IMR-90 (cell line): ENCODE measurements at regions not wholly inside any gene's neighbourhood (a gene's known extent, or its start where the extent isn't known, plus 50 kb on each side); places are given as distances from the start of the nearest gene placed in this dataset.

Experiments
- ATAC-seq: fragments of 200-7000 bp; cut with Tn5 transposase; 2 replicates; pipeline ENCODE4 v1.9.1; 2020; ENCODE audit warnings: low read depth, mild to moderate bottlenecking, moderate library complexity
- BruUV-seq: library from RNA; stranded (reverse); fragments of 400-500 nt; replicated peaks from 2 replicates; lab custom pipeline; 2021; lab: Mats Ljungman, UMichigan
- CTCF ChIA-PET: fragments of 300-600 bp; formaldehyde crosslinking; extraction: SDS; loops from one replicate; lab custom pipeline; 2021; ENCODE audit warnings: antibody characterized with exemption; lab: Yijun Ruan, JAX
- POLR2A ChIA-PET: fragments of 300-600 bp; sonication (Branson Sonifier 250); formaldehyde crosslinking; loops from one replicate; lab custom pipeline; 2022; ENCODE audit warnings: antibody characterized with exemption; ENCODE audit not compliant: unreplicated experiment; lab: Charles Lee
- DNase-seq: peaks from one replicate; pipeline ENCODE4 v3.0.0; 2013
- H2AFZ ChIP-seq: replicated peaks from 2 replicates; pipeline ENCODE3; 2013; ENCODE audit warnings: low read length, mild to moderate bottlenecking; ENCODE audit not compliant: poor library complexity
- H2AK5ac ChIP-seq: 2 replicates; pipeline ENCODE4 v1.6.1; 2013; ENCODE audit warnings: low read depth, low read length, inconsistent platforms
- H2AK9ac ChIP-seq: replicated peaks from 2 replicates; pipeline ENCODE3; 2013; ENCODE audit warnings: mild to moderate bottlenecking, low read depth, low read length, moderate library complexity; ENCODE audit not compliant: poor library complexity
- H2BK120ac ChIP-seq: 2 replicates; pipeline ENCODE4 v1.6.1; 2013; ENCODE audit warnings: low read depth, low read length, inconsistent platforms
- H2BK15ac ChIP-seq: 3 replicates; pipeline ENCODE4 v1.6.1; 2013; ENCODE audit warnings: low read depth, low read length, inconsistent platforms
- H2BK20ac ChIP-seq: 2 replicates; pipeline ENCODE4 v1.6.1; 2013; ENCODE audit warnings: low read depth, mild to moderate bottlenecking, inconsistent platforms, low read length, moderate library complexity
- H2BK5ac ChIP-seq: 2 replicates; pipeline ENCODE4 v1.6.1; 2013; ENCODE audit warnings: mild to moderate bottlenecking, low read depth, low read length, inconsistent platforms; ENCODE audit not compliant: poor library complexity, severe bottlenecking
- H3K14ac ChIP-seq: replicated peaks from 2 replicates; pipeline ENCODE4 v1.6.1; 2013; ENCODE audit warnings: low read depth, low read length, inconsistent platforms
- H3K18ac ChIP-seq: 2 replicates; pipeline ENCODE4 v1.6.1; 2013; ENCODE audit warnings: low read depth, low read length, control low read depth
- H3K23ac ChIP-seq: 2 replicates; pipeline ENCODE4 v1.6.1; 2013; ENCODE audit warnings: low read depth, low read length, inconsistent platforms
- H3K27ac ChIP-seq: 2 replicates; pipeline ENCODE4 v1.5.1; 2013; ENCODE audit warnings: mild to moderate bottlenecking, control low read depth, low read length; ENCODE audit not compliant: insufficient read depth
- H3K27me3 ChIP-seq: 2 replicates; pipeline ENCODE4 v1.6.1; 2013; ENCODE audit warnings: low read length; ENCODE audit not compliant: control insufficient read depth, insufficient read depth
- H3K36me3 ChIP-seq: 2 replicates; pipeline ENCODE4 v1.6.1; 2013; ENCODE audit warnings: low read length, mixed read lengths; ENCODE audit not compliant: control insufficient read depth, insufficient read depth
- H3K4ac ChIP-seq: 2 replicates; pipeline ENCODE4 v1.6.1; 2013; ENCODE audit warnings: low read depth, low read length, inconsistent platforms
- H3K4me1 ChIP-seq: 2 replicates; pipeline ENCODE4 v1.6.1; 2013; ENCODE audit warnings: low read length, mixed read lengths; ENCODE audit not compliant: control insufficient read depth, insufficient read depth
- H3K4me2 ChIP-seq: 2 replicates; pipeline ENCODE4 v1.6.1; 2013; ENCODE audit warnings: low read depth, mild to moderate bottlenecking, control low read depth, low read length, moderate library complexity
- H3K4me3 ChIP-seq: 2 replicates; pipeline ENCODE4 v1.5.1; 2013; ENCODE audit warnings: low read depth, mild to moderate bottlenecking, control low read depth, low read length, moderate library complexity; ENCODE audit not compliant: insufficient read depth
- H3K56ac ChIP-seq: 2 replicates; pipeline ENCODE4 v1.6.1; 2013; ENCODE audit warnings: low read length, inconsistent platforms; ENCODE audit not compliant: insufficient read depth; ENCODE audit errors: extremely low read depth
- H3K79me1 ChIP-seq, 2 experiments: 2 replicates each; pipeline ENCODE4 v1.6.1; 2013; ENCODE audit warnings: low read length in 2 of 2, inconsistent platforms in 1 of 2, low read depth in 1 of 2
- H3K9ac ChIP-seq: 2 replicates; pipeline ENCODE4 v1.6.1; 2013; ENCODE audit warnings: low read depth, low read length, control low read depth
- H3K9me1 ChIP-seq: 2 replicates; pipeline ENCODE4 v1.6.1; 2013; ENCODE audit warnings: low read length, inconsistent platforms; ENCODE audit not compliant: insufficient read depth
- H3K9me3 ChIP-seq: 2 replicates; pipeline ENCODE4 v1.6.1; 2013; ENCODE audit warnings: low read length; ENCODE audit not compliant: control insufficient read depth, insufficient read depth
- H4K20me1 ChIP-seq: 2 replicates; pipeline ENCODE4 v1.6.1; 2013; ENCODE audit warnings: low read length, inconsistent platforms; ENCODE audit not compliant: insufficient read depth
- H4K5ac ChIP-seq: 2 replicates; pipeline ENCODE4 v1.6.1; 2013; ENCODE audit warnings: mild to moderate bottlenecking, low read depth, low read length, control low read depth
- H4K8ac ChIP-seq, 2 experiments: 2 replicates each; pipeline ENCODE4 v1.6.1; 2013; ENCODE audit warnings: low read depth in 2 of 2, low read length in 2 of 2, control low read depth in 1 of 2, inconsistent platforms in 1 of 2
- H4K91ac ChIP-seq: 2 replicates; pipeline ENCODE4 v1.6.1; 2013; ENCODE audit warnings: low read depth, low read length, inconsistent platforms; ENCODE audit not compliant: insufficient read depth
- BHLHE40 ChIP-seq: fragments of 150-350 bp; IDR thresholded peaks from 2 replicates; pipeline ENCODE4 v1.6.1; 2016; ENCODE audit warnings: mild to moderate bottlenecking, low read depth, low read length
- CHD1 ChIP-seq: IDR thresholded peaks from 2 replicates; pipeline ENCODE4 v1.6.1; 2012; ENCODE audit warnings: low read depth, low read length, improper control_type of control experiment
- MAFK ChIP-seq: IDR thresholded peaks from 2 replicates; pipeline ENCODE4 v1.6.1; 2012; ENCODE audit warnings: low read depth, low read length, improper control_type of control experiment
- MAZ ChIP-seq: IDR thresholded peaks from 2 replicates; pipeline ENCODE4 v1.6.1; 2012; ENCODE audit warnings: low read depth, mild to moderate bottlenecking, low read length, improper control_type of control experiment, moderate library complexity, borderline replicate concordance
- NFE2L2 ChIP-seq: fragments of 150-350 bp; IDR thresholded peaks from 2 replicates; pipeline ENCODE4 v1.6.1; 2016; ENCODE audit warnings: low read depth, mild to moderate bottlenecking, low read length
- POLR2A ChIP-seq: IDR thresholded peaks from 2 replicates; pipeline ENCODE4 v1.6.1; 2012; ENCODE audit warnings: mild to moderate bottlenecking, low read depth, low read length
- RAD21 ChIP-seq: IDR thresholded peaks from 2 replicates; pipeline ENCODE4 v1.6.1; 2012; ENCODE audit warnings: low read length, improper control_type of control experiment
- RCOR1 ChIP-seq: IDR thresholded peaks from 2 replicates; pipeline ENCODE4 v1.6.1; 2012; ENCODE audit warnings: mild to moderate bottlenecking, low read length, improper control_type of control experiment; ENCODE audit not compliant: insufficient replicate concordance
- RFX5 ChIP-seq: IDR thresholded peaks from 2 replicates; pipeline ENCODE4 v1.8.0; 2012; ENCODE audit warnings: low read depth, mild to moderate bottlenecking, low read length, moderate library complexity
- SMC3 ChIP-seq: fragments of 150-350 bp; IDR thresholded peaks from 2 replicates; pipeline ENCODE4 v1.6.1; 2016; ENCODE audit warnings: low read depth, mild to moderate bottlenecking, antibody characterized with exemption, low read length, moderate library complexity
- USF2 ChIP-seq: fragments of 150-350 bp; IDR thresholded peaks from 2 replicates; pipeline ENCODE4 v1.6.1; 2017; ENCODE audit warnings: mild to moderate bottlenecking, antibody characterized with exemption, low read length, low read depth
- WGBS, 2 experiments: methylation state at CpG; one replicate each; pipeline versions ENCODE4 v1.1.5 to v1.1.7; 2013; ENCODE audit warnings: missing lambda C conversion rate in 2 of 2; ENCODE audit not compliant: insufficient read length in 1 of 2; ENCODE audit errors: extremely low coverage in 2 of 2; 5-methylcytosine and 5-hydroxymethylcytosine counted together
- dilution Hi-C: fragments of 300-500 bp; cut with HindIII; formaldehyde crosslinking; loops from one replicate; pipeline ENCODE4 v1.14.3; 2018; ENCODE audit warnings: low sequenced_read_pairs; ENCODE audit not compliant: unreplicated experiment
- in situ Hi-C: fragments of 300-500 bp; cut with MboI; formaldehyde crosslinking; loops from 3 replicates; pipeline ENCODE4 v1.14.3; 2019; ENCODE audit warnings: low sequenced_read_pairs, inconsistent platforms, mixed read lengths
- intact Hi-C: fragments of 100-400 bp; cut with micrococcal nuclease; formaldehyde crosslinking; loops from 2 replicates; pipeline ENCODE4 v1.10.0; 2022
- TF ChIP-seq, protein P1 (sequence below): conservative IDR thresholded peaks from 2 replicates; pipeline ENCODE4 v1.5.1; 2012; ENCODE audit warnings: mild to moderate bottlenecking, low read depth, low read length, improper control_type of control experiment
- TF ChIP-seq, protein P2 (sequence below): fragments of 150-350 bp; IDR thresholded peaks from 2 replicates; pipeline ENCODE4 v1.6.1; 2016; ENCODE audit warnings: low read depth, mild to moderate bottlenecking, low read length, moderate library complexity, borderline replicate concordance

GRCh38 chr13:76519685-76520084 lies 366.5 kb downstream of the KCTD12 start:
- H3K18ac ChIP-seq = no peak overlapping the region
- no peaks in the 10 kb centered on the region for H3K9me3 ChIP-seq
- no peak overlapping the region for H3K23ac ChIP-seq
- no peak overlapping the region for H2BK5ac ChIP-seq
- no peak overlapping the region for H4K91ac ChIP-seq
- ChIA-PET CTCF (no interaction called here), POLR2A (no interaction called here)
- intact Hi-C loops (no loop called here), dilution Hi-C loops (no loop called here), in situ Hi-C loops (no loop called here)
- no peak overlapping the region for H3K4me3 ChIP-seq
- no peak overlapping the region for H3K4ac ChIP-seq
- no peak for DNase-seq
- ATAC-seq = no peak
- peaks cover 5% of the 10 kb centered on the region for H3K4me1 ChIP-seq
- no peaks in the 10 kb centered on the region for H3K9me1 ChIP-seq
- no peak overlapping the region for H2BK120ac ChIP-seq
- no peaks in the 10 kb centered on the region for H3K79me1 ChIP-seq
- no peaks in the 10 kb centered on the region for H4K20me1 ChIP-seq
- BruUV-seq = no TSS peak
- TF ChIP-seq SMC3 = no peak
- TF ChIP-seq CHD1 = no peak
- TF ChIP-seq RCOR1 = no peak
- no peak for TF ChIP-seq MAFK
- no peak for TF ChIP-seq NFE2L2
- TF ChIP-seq RFX5 = no peak
- TF ChIP-seq MAZ = no peak
- no peak for TF ChIP-seq USF2
- TF ChIP-seq BHLHE40 = no peak
- TF ChIP-seq, protein P1, sequence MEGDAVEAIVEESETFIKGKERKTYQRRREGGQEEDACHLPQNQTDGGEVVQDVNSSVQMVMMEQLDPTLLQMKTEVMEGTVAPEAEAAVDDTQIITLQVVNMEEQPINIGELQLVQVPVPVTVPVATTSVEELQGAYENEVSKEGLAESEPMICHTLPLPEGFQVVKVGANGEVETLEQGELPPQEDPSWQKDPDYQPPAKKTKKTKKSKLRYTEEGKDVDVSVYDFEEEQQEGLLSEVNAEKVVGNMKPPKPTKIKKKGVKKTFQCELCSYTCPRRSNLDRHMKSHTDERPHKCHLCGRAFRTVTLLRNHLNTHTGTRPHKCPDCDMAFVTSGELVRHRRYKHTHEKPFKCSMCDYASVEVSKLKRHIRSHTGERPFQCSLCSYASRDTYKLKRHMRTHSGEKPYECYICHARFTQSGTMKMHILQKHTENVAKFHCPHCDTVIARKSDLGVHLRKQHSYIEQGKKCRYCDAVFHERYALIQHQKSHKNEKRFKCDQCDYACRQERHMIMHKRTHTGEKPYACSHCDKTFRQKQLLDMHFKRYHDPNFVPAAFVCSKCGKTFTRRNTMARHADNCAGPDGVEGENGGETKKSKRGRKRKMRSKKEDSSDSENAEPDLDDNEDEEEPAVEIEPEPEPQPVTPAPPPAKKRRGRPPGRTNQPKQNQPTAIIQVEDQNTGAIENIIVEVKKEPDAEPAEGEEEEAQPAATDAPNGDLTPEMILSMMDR = no peak
- TF ChIP-seq POLR2A = no peak
- TF ChIP-seq, protein P2, sequence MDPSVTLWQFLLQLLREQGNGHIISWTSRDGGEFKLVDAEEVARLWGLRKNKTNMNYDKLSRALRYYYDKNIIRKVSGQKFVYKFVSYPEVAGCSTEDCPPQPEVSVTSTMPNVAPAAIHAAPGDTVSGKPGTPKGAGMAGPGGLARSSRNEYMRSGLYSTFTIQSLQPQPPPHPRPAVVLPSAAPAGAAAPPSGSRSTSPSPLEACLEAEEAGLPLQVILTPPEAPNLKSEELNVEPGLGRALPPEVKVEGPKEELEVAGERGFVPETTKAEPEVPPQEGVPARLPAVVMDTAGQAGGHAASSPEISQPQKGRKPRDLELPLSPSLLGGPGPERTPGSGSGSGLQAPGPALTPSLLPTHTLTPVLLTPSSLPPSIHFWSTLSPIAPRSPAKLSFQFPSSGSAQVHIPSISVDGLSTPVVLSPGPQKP = no peak
- no peak for TF ChIP-seq RAD21
- no peak overlapping the region for H3K27ac ChIP-seq
- no peak overlapping the region for H4K5ac ChIP-seq
- no peak overlapping the region for H4K8ac ChIP-seq
- H3K9ac ChIP-seq = no peak overlapping the region
- H3K14ac ChIP-seq = no peak overlapping the region
- H2BK20ac ChIP-seq = no peak overlapping the region
- H2AK9ac ChIP-seq = no peak overlapping the region
- no peaks in the 10 kb centered on the region for H3K27me3 ChIP-seq
- H3K4me2 ChIP-seq = no peak overlapping the region
- H3K56ac ChIP-seq = no peak overlapping the region
- 0 out of 3 replicates have a peak overlapping the region, but pooled peaks have one; percentile 39 for H2BK15ac ChIP-seq
- no peak overlapping the region for H2AFZ ChIP-seq
- no peak overlapping the region for H2AK5ac ChIP-seq
- no peaks in the 10 kb centered on the region for H3K36me3 ChIP-seq
- WGBS, 2 experiments = 100% methylated on average over 2 of the region's 7 CpGs; no CpG with 5 or more reads in 1 of the 2 experiments
